Erythroblast (primary cell): ENCODE measurements at regions not wholly inside any gene's neighbourhood (a gene's known extent, or its start where the extent isn't known, plus 50 kb on each side); places are given as distances from the start of the nearest gene placed in this dataset.

Experiments used
- GATA1 ChIP-seq: IDR thresholded peaks from 2 replicates; pipeline ENCODE4 v1.6.1; 2011; ENCODE audit warnings: low read depth, mild to moderate bottlenecking, control low read depth, low read length, moderate library complexity
- POLR2A ChIP-seq: IDR thresholded peaks from 2 replicates; pipeline ENCODE4 v1.6.1; 2011; ENCODE audit warnings: mild to moderate bottlenecking, low read length

DNA sequence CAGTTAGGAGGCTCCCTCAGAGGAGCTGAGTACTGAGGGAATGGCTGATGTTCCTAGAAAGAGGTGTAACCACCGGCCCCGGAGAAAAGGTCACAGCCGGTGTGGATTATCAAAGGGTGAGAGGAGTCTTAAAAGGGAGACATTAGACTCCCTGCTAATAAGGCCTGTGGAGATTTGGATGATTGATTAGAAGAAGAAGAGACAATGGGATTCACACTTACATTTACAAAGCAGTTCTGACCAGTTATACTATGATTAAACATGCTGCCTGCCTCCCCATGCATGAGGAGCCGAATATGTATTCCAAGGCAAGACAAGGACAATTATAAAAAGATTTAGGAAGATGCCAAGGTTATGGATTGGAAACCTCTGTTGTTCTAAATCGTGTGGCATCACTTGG lies 302.4 kb downstream of the SLC4A3 start:
- no peak for TF ChIP-seq POLR2A
- no peak for TF ChIP-seq GATA1
